GM19043 (cell line): ENCODE measurements at regions not wholly inside any gene's neighbourhood (a gene's known extent, or its start where the extent isn't known, plus 50 kb on each side); places are given as distances from the start of the nearest gene placed in this dataset.
A peak's percentile ranks its signal among the peaks of the same experiment; 100 is the strongest.

Source experiments
- ATAC-seq: cut with Tn5 transposase; IDR thresholded peaks from one replicate; pipeline ENCODE4 v1.9.1; 2021; ENCODE audit warnings: low read depth; ENCODE audit not compliant: unreplicated experiment

GRCh38 chr5:117494188-117494587, 919.6 kb upstream of the SEMA6A start:
- no peak for ATAC-seq

- no peak for ATAC-seq
These were observed 914.4 kb upstream of the SEMA6A start for GRCh38 chr5:117488976-117489500.

- no peak for ATAC-seq
These were observed 912.9 kb upstream of the SEMA6A start for GRCh38 chr5:117487556-117487955.

- no peak for ATAC-seq
These were observed 912.3 kb upstream of the SEMA6A start for GRCh38 chr5:117486879-117487391.

- ATAC-seq, result no peak
These were observed 911.6 kb upstream of the SEMA6A start for GRCh38 chr5:117486261-117486660.

- no peak for ATAC-seq
These were observed 901.3 kb upstream of the SEMA6A start for GRCh38 chr5:117475919-117476318.

GRCh38 chr5:117473165-117473564, 898.5 kb upstream of the SEMA6A start:
- ATAC-seq, result no peak

GRCh38 chr5:117463881-117464570, 889.4 kb upstream of the SEMA6A start:
- no peak for ATAC-seq

GRCh38 chr5:117461966-117462365, 887.3 kb upstream of the SEMA6A start:
- ATAC-seq, result no peak

GRCh38 chr5:117461403-117461802, 886.8 kb upstream of the SEMA6A start:
- ATAC-seq, result peak; percentile 72

- no peak for ATAC-seq
These were observed 883.0 kb upstream of the SEMA6A start for GRCh38 chr5:117457656-117458055.

GRCh38 chr5:117456866-117457470, 882.3 kb upstream of the SEMA6A start:
- no peak for ATAC-seq

- peak; percentile 32 for ATAC-seq
These were observed 880.9 kb upstream of the SEMA6A start for GRCh38 chr5:117455236-117456233.

- peak; percentile 91 for ATAC-seq
These were observed 880.1 kb upstream of the SEMA6A start for GRCh38 chr5:117454716-117455212.

GRCh38 chr5:117436846-117437245, 862.2 kb upstream of the SEMA6A start:
- no peak for ATAC-seq

- no peak for ATAC-seq
These were observed 860.6 kb upstream of the SEMA6A start for GRCh38 chr5:117435203-117435602.

- ATAC-seq, result no peak
These were observed 859.6 kb upstream of the SEMA6A start for GRCh38 chr5:117434254-117434653.

GRCh38 chr5:117433818-117434217, 859.2 kb upstream of the SEMA6A start:
- no peak for ATAC-seq

- no peak for ATAC-seq
These were observed 856.5 kb upstream of the SEMA6A start for GRCh38 chr5:117431091-117431490.

GRCh38 chr5:117425163-117425562, 850.5 kb upstream of the SEMA6A start:
- ATAC-seq, result no peak

GRCh38 chr5:117424559-117424958, 849.9 kb upstream of the SEMA6A start:
- no peak for ATAC-seq
